Endodermal cell (in vitro differentiated cells): ENCODE measurements at regions not wholly inside any gene's neighbourhood (a gene's known extent, or its start where the extent isn't known, plus 50 kb on each side); places are given as distances from the start of the nearest gene placed in this dataset.

ENCODE experiments used
- DNase-seq: peaks from one replicate; pipeline ENCODE4 v3.0.0-alpha.2; 2017
- H3K27ac ChIP-seq: 2 replicates; pipeline ENCODE4 v1.5.1; 2013; ENCODE audit warnings: mild to moderate bottlenecking, low read depth, low read length, moderate library complexity
- H3K27me3 ChIP-seq: 2 replicates; pipeline ENCODE4 v1.6.1; 2013; ENCODE audit warnings: mild to moderate bottlenecking, low read length, moderate library complexity; ENCODE audit not compliant: insufficient read depth, control insufficient read depth, poor library complexity, severe bottlenecking
- H3K36me3 ChIP-seq: 2 replicates; pipeline ENCODE4 v1.7.0; 2013; ENCODE audit warnings: mild to moderate bottlenecking, low read length, moderate library complexity; ENCODE audit not compliant: control insufficient read depth, insufficient read depth
- H3K4me1 ChIP-seq: one replicate; pipeline ENCODE4 v1.7.0; 2013; ENCODE audit warnings: low read length; ENCODE audit not compliant: control insufficient read depth, insufficient read depth
- H3K4me3 ChIP-seq: 2 replicates; pipeline ENCODE4 v1.5.1; 2013; ENCODE audit warnings: mild to moderate bottlenecking, low read length, moderate library complexity
- H3K9ac ChIP-seq: 2 replicates; pipeline ENCODE4 v1.6.1; 2013; ENCODE audit warnings: mild to moderate bottlenecking, low read length, moderate library complexity; ENCODE audit not compliant: poor library complexity, severe bottlenecking; ENCODE audit errors: extremely low read depth
- H3K9me3 ChIP-seq: 2 replicates; pipeline ENCODE4 v1.6.1; 2013; ENCODE audit warnings: mild to moderate bottlenecking, low read length, moderate library complexity; ENCODE audit not compliant: control insufficient read depth
- H3K27ac Mint-ChIP-seq: 2 replicates; pipeline ENCODE4 v1.8.0; 2020; ENCODE audit warnings: mixed read lengths
- H3K27me3 Mint-ChIP-seq: 2 replicates; pipeline ENCODE4 v1.8.0; 2021; ENCODE audit warnings: mild to moderate bottlenecking, mixed read lengths; ENCODE audit not compliant: insufficient read depth
- H3K36me3 Mint-ChIP-seq: 2 replicates; pipeline ENCODE4 v1.8.0; 2020; ENCODE audit warnings: low read depth, mixed read lengths
- H3K4me1 Mint-ChIP-seq: 2 replicates; pipeline ENCODE4 v1.8.0; 2020; ENCODE audit warnings: mixed read lengths
- H3K4me3 Mint-ChIP-seq: 2 replicates; pipeline ENCODE4 v1.8.0; 2020; ENCODE audit warnings: mild to moderate bottlenecking, moderate library complexity, mixed read lengths
- H3K9me3 Mint-ChIP-seq: 2 replicates; pipeline ENCODE4 v1.8.0; 2020; ENCODE audit warnings: mild to moderate bottlenecking, mixed read lengths
- CTCF ChIP-seq: fragments of 200-600 bp; sonication (generic); conservative IDR thresholded peaks from 2 replicates; pipeline ENCODE4 v1.5.0; 2021; ENCODE audit warnings: antibody characterized with exemption, mild to moderate bottlenecking
- WGBS, 2 experiments: methylation state at CpG; one replicate each; pipeline versions ENCODE4 v1.1.5 to v1.1.7; 2013; ENCODE audit warnings: missing lambda C conversion rate in 2 of 2, mixed read lengths in 1 of 2; ENCODE audit not compliant: insufficient coverage in 1 of 2, insufficient read length in 1 of 2; 5-methylcytosine and 5-hydroxymethylcytosine counted together

- peaks cover 7% of the 10 kb centered on the region for H3K9me3 Mint-ChIP-seq
- H3K4me1 ChIP-seq: no peaks in the 10 kb centered on the region
- TF ChIP-seq CTCF: no peak
- no peak overlapping the region for H3K27ac ChIP-seq
- peaks cover 6% of the 10 kb centered on the region for H3K9me3 ChIP-seq
- no peak for DNase-seq
- H3K9ac ChIP-seq: no peak overlapping the region
- no peaks in the 10 kb centered on the region for H3K36me3 ChIP-seq
- WGBS, 2 experiments: 91 to 100% methylated on average over 1 to 4 of the region's 4 CpGs
- no peak overlapping the region for H3K27ac Mint-ChIP-seq
- no peaks in the 10 kb centered on the region for H3K27me3 ChIP-seq
- no peak overlapping the region for H3K4me3 Mint-ChIP-seq
- H3K4me1 Mint-ChIP-seq: no peaks in the 10 kb centered on the region
- no peaks in the 10 kb centered on the region for H3K27me3 Mint-ChIP-seq
- H3K4me3 ChIP-seq: no peak overlapping the region
- H3K36me3 Mint-ChIP-seq: no peaks in the 10 kb centered on the region
These were observed 91.9 kb upstream of the CPM start for GRCh38 chr12:69024907-69025306.

GRCh38 chr12:69026336-69026735 is 93.4 kb upstream of the CPM start:
- H3K9me3 ChIP-seq: no peaks in the 10 kb centered on the region
- Mint-ChIP-seq H3K36me3 (no peaks in the 10 kb centered on the region), H3K27me3 (no peaks in the 10 kb centered on the region), H3K4me3 (no peak overlapping the region), H3K9me3 (no peaks in the 10 kb centered on the region), H3K27ac (no peak overlapping the region), H3K4me1 (no peaks in the 10 kb centered on the region)
- 75% methylated on average over 1 of the region's 1 CpG; no CpG with 5 or more reads in 1 of the 2 experiments for WGBS, 2 experiments
- no peaks in the 10 kb centered on the region for H3K27me3 ChIP-seq
- DNase-seq: no peak
- H3K27ac ChIP-seq: no peak overlapping the region
- no peak overlapping the region for H3K4me3 ChIP-seq
- H3K9ac ChIP-seq: no peak overlapping the region
- no peaks in the 10 kb centered on the region for H3K4me1 ChIP-seq
- H3K36me3 ChIP-seq: no peaks in the 10 kb centered on the region
- TF ChIP-seq CTCF: no peak

- H3K4me3 ChIP-seq: no peak overlapping the region
- no peaks in the 10 kb centered on the region for H3K4me1 ChIP-seq
- no peaks in the 10 kb centered on the region for H3K9me3 Mint-ChIP-seq
- DNase-seq: no peak
- H3K36me3 ChIP-seq: no peaks in the 10 kb centered on the region
- no peaks in the 10 kb centered on the region for H3K27me3 ChIP-seq
- H3K27ac Mint-ChIP-seq: no peak overlapping the region
- H3K4me3 Mint-ChIP-seq: no peak overlapping the region
- H3K27ac ChIP-seq: no peak overlapping the region
- H3K9ac ChIP-seq: no peak overlapping the region
- TF ChIP-seq CTCF: no peak
- H3K27me3 Mint-ChIP-seq: no peaks in the 10 kb centered on the region
- H3K36me3 Mint-ChIP-seq: no peaks in the 10 kb centered on the region
- no peaks in the 10 kb centered on the region for H3K9me3 ChIP-seq
- no peaks in the 10 kb centered on the region for H3K4me1 Mint-ChIP-seq
- 78 to 84% methylated on average over 4 of the region's 4 CpGs for WGBS, 2 experiments
These were observed 94.5 kb upstream of the CPM start for GRCh38 chr12:69027411-69027881.
